H1 (cell line): ENCODE measurements at regions not wholly inside any gene's neighbourhood (a gene's known extent, or its start where the extent isn't known, plus 50 kb on each side); places are given as distances from the start of the nearest gene placed in this dataset.

Experiments
- CTCF ChIA-PET: fragments of 300-600 bp; sonication (Branson Sonifier 250); formaldehyde crosslinking; loops from one replicate; lab custom pipeline; 2021; ENCODE audit not compliant: partially characterized antibody; lab: Charles Lee
- POLR2A ChIA-PET: fragments of 300-600 bp; sonication (Branson Sonifier 250); formaldehyde crosslinking; loops from one replicate; lab custom pipeline; 2021; ENCODE audit warnings: inconsistent platforms; ENCODE audit not compliant: partially characterized antibody; lab: Charles Lee
- DNase-seq, 2 experiments: peaks; one replicate each; pipeline versions ENCODE4 v3.0.0 to v3.0.0-alpha.2; 2010 to 2022; ENCODE audit warnings: low spot score in 2 of 2, low read depth in 1 of 2, mixed read lengths in 1 of 2
- FAIRE-seq: peaks from 2 replicates; lab custom pipeline; 2011; peaks lifted over from hg19 to GRCh38; lab: Jason Lieb, UNC
- H2AFZ ChIP-seq: 2 replicates; pipeline ENCODE4 v1.8.1; 2012; ENCODE audit warnings: low read length, inconsistent platforms
- H2AK5ac ChIP-seq: 2 replicates; pipeline ENCODE4 v1.6.1; 2013; ENCODE audit warnings: low read depth, low read length
- H2BK120ac ChIP-seq: replicated peaks from 2 replicates; pipeline ENCODE3; 2013; ENCODE audit warnings: low read depth, low read length, inconsistent platforms
- H2BK12ac ChIP-seq: 2 replicates; pipeline ENCODE4 v1.6.1; 2013; ENCODE audit warnings: low read depth, low read length
- H2BK15ac ChIP-seq: 2 replicates; pipeline ENCODE4 v1.6.1; 2013; ENCODE audit warnings: low read length
- H2BK20ac ChIP-seq: 2 replicates; pipeline ENCODE4 v1.6.1; 2013; ENCODE audit warnings: low read length
- H2BK5ac ChIP-seq: 2 replicates; pipeline ENCODE4 v1.6.1; 2013; ENCODE audit warnings: low read depth, low read length
- H3K14ac ChIP-seq: 2 replicates; pipeline ENCODE4 v1.6.1; 2013; ENCODE audit warnings: inconsistent platforms; ENCODE audit not compliant: insufficient read length
- H3K18ac ChIP-seq: 2 replicates; pipeline ENCODE4 v1.6.1; 2013; ENCODE audit warnings: low read length; ENCODE audit errors: extremely low read depth
- H3K23ac ChIP-seq: 2 replicates; pipeline ENCODE4 v1.6.1; 2013; ENCODE audit warnings: inconsistent platforms; ENCODE audit not compliant: insufficient read length
- H3K23me2 ChIP-seq: 2 replicates; pipeline ENCODE4 v1.6.1; 2013; ENCODE audit warnings: low read depth, low read length
- H3K27ac ChIP-seq: 2 replicates; pipeline ENCODE4 v1.6.1; 2011; ENCODE audit warnings: low read depth, low read length, inconsistent platforms
- H3K27me3 ChIP-seq, 4 experiments: replicated peaks in 1 of 4; 1 replicate in 1 of 4; 2 replicates in 3 of 4; pipeline versions ENCODE4 v1.6.1 to v1.8.1; 2011 to 2013; ENCODE audit warnings: low read length in 3 of 4, mild to moderate bottlenecking in 3 of 4, inconsistent platforms in 2 of 4, mixed read lengths in 2 of 4, moderate library complexity in 1 of 4; ENCODE audit not compliant: control insufficient read depth in 3 of 4, insufficient read depth in 3 of 4; ENCODE audit errors: extremely low read depth in 1 of 4
- H3K36me3 ChIP-seq, 4 experiments: 2 replicates each; pipeline versions ENCODE4 v1.6.1 to v1.8.1; 2011 to 2013; ENCODE audit warnings: mild to moderate bottlenecking in 4 of 4, low read length in 3 of 4, moderate library complexity in 2 of 4, control low read depth in 1 of 4, inconsistent platforms in 1 of 4; ENCODE audit not compliant: insufficient read depth in 4 of 4, control insufficient read depth in 2 of 4
- H3K4ac ChIP-seq: replicated peaks from 2 replicates; pipeline ENCODE3; 2013; ENCODE audit warnings: low read length, low read depth, mixed read lengths, inconsistent platforms; ENCODE audit not compliant: insufficient read length
- H3K4me1 ChIP-seq, 4 experiments: replicated peaks in 1 of 4; 1 replicate in 1 of 4; 2 replicates in 3 of 4; pipeline versions ENCODE4 v1.6.1 to v1.8.1; 2011 to 2013; ENCODE audit warnings: low read length in 3 of 4, inconsistent platforms in 2 of 4, mixed read lengths in 1 of 4; ENCODE audit not compliant: insufficient read depth in 4 of 4, control insufficient read depth in 3 of 4
- H3K4me2 ChIP-seq, 2 experiments: 2 replicates each; pipeline versions ENCODE4 v1.6.1 to v1.8.1; 2011 to 2013; ENCODE audit warnings: low read depth in 2 of 2, low read length in 2 of 2, control low read depth in 1 of 2, inconsistent platforms in 1 of 2, mild to moderate bottlenecking in 1 of 2; ENCODE audit not compliant: insufficient read depth in 1 of 2
- H3K4me3 ChIP-seq, 4 experiments: fragments of 200-600, 300-600 bp in 1 of 4; sonication (generic), shearing (Covaris generic), sonication (Bioruptor Twin) in 1 of 4; 2 replicates each; pipeline versions ENCODE4 v1.5.1 to v1.8.1; 2011 to 2016; ENCODE audit warnings: low read length in 4 of 4, low read depth in 3 of 4, control low read depth in 2 of 4, inconsistent platforms in 2 of 4, mild to moderate bottlenecking in 2 of 4, mixed read lengths in 1 of 4, moderate library complexity in 1 of 4; ENCODE audit not compliant: insufficient read depth in 2 of 4; ENCODE audit errors: extremely low read depth in 1 of 4
- H3K56ac ChIP-seq: replicated peaks from 2 replicates; pipeline ENCODE3; 2013; ENCODE audit warnings: low read depth, mild to moderate bottlenecking, mixed read lengths, low read length, inconsistent platforms; ENCODE audit not compliant: insufficient read length
- H3K79me1 ChIP-seq: 2 replicates; pipeline ENCODE4 v1.6.1; 2013; ENCODE audit warnings: low read depth, low read length, control low read depth
- H3K79me2 ChIP-seq, 2 experiments: 2 replicates each; pipeline versions ENCODE4 v1.6.1 to v1.8.1; 2012 to 2013; ENCODE audit warnings: low read length in 2 of 2, mild to moderate bottlenecking in 2 of 2, inconsistent platforms in 1 of 2; ENCODE audit not compliant: insufficient read depth in 2 of 2, control insufficient read depth in 1 of 2
- H3K9ac ChIP-seq, 4 experiments: replicated peaks in 1 of 4; 1 replicate in 1 of 4; 2 replicates in 3 of 4; pipeline versions ENCODE4 v1.6.1 to v1.8.1; 2011 to 2013; ENCODE audit warnings: low read depth in 3 of 4, low read length in 3 of 4, control low read depth in 2 of 4, mild to moderate bottlenecking in 2 of 4, moderate library complexity in 2 of 4, inconsistent platforms in 1 of 4; ENCODE audit errors: extremely low read depth in 1 of 4
- H3K9me3 ChIP-seq, 2 experiments: 2 replicates each; pipeline versions ENCODE4 v1.6.1 to v1.8.1; 2012 to 2013; ENCODE audit warnings: mild to moderate bottlenecking in 2 of 2, moderate library complexity in 2 of 2, control low read depth in 1 of 2, inconsistent platforms in 1 of 2, low read depth in 1 of 2, low read length in 1 of 2, mixed read lengths in 1 of 2; ENCODE audit not compliant: insufficient read depth in 2 of 2
- H4K20me1 ChIP-seq, 2 experiments: replicated peaks in 1 of 2; 2 replicates each; pipeline versions ENCODE3 to v1.8.1; 2011 to 2013; ENCODE audit warnings: inconsistent platforms in 2 of 2, low read length in 2 of 2, mild to moderate bottlenecking in 1 of 2; ENCODE audit not compliant: insufficient read depth in 2 of 2, control insufficient read depth in 1 of 2
- H4K5ac ChIP-seq: 2 replicates; pipeline ENCODE4 v1.6.1; 2013; ENCODE audit warnings: low read length, low read depth, mixed read lengths, inconsistent platforms; ENCODE audit not compliant: insufficient read length
- H4K8ac ChIP-seq: 2 replicates; pipeline ENCODE4 v1.8.0; 2013; ENCODE audit warnings: mild to moderate bottlenecking, moderate library complexity, low read length, inconsistent platforms; ENCODE audit not compliant: insufficient read depth; ENCODE audit errors: extremely low read depth
- H4K91ac ChIP-seq: replicated peaks from 2 replicates; pipeline ENCODE3; 2013; ENCODE audit warnings: low read length, mixed read lengths, inconsistent platforms; ENCODE audit not compliant: insufficient read length
- ASH2L ChIP-seq: fragments of 200-600, 300-600 bp; sonication (generic); IDR thresholded peaks from one replicate; pipeline ENCODE4 v1.7.1; 2017; ENCODE audit warnings: low read length
- ATF3 ChIP-seq: IDR thresholded peaks from 2 replicates; pipeline ENCODE4 v1.6.1; 2011; ENCODE audit warnings: low read depth, mild to moderate bottlenecking, low read length; ENCODE audit not compliant: insufficient read depth
- BACH1 ChIP-seq: IDR thresholded peaks from 2 replicates; pipeline ENCODE4 v1.6.1; 2012; ENCODE audit warnings: low read length, improper control_type of control experiment
- CHD2 ChIP-seq: IDR thresholded peaks from 2 replicates; pipeline ENCODE4 v1.6.1; 2012; ENCODE audit warnings: low read length, improper control_type of control experiment
- CREB1 ChIP-seq: IDR thresholded peaks from 2 replicates; pipeline ENCODE4 v1.6.1; 2012; ENCODE audit warnings: inconsistent platforms
- EGR1 ChIP-seq: IDR thresholded peaks from 2 replicates; pipeline ENCODE4 v1.6.1; 2011; ENCODE audit warnings: low read depth, low read length, borderline replicate concordance
- JUN ChIP-seq: IDR thresholded peaks from 2 replicates; pipeline ENCODE4 v1.6.1; 2011; ENCODE audit warnings: low read depth, mild to moderate bottlenecking, improper control_type of control experiment, low read length
- KDM4A ChIP-seq: IDR thresholded peaks from one replicate; pipeline ENCODE4 v1.7.1; 2012; ENCODE audit warnings: low read depth, mild to moderate bottlenecking, moderate library complexity, low read length, inconsistent platforms; ENCODE audit not compliant: severe bottlenecking
- KDM5A ChIP-seq: fragments of 200-600 bp; IDR thresholded peaks from 2 replicates; pipeline ENCODE4 v1.7.1; 2012; ENCODE audit warnings: mild to moderate bottlenecking, low read length, inconsistent platforms, mixed read lengths
- MAFK ChIP-seq: IDR thresholded peaks from 2 replicates; pipeline ENCODE4 v1.6.1; 2012; ENCODE audit warnings: low read depth, mild to moderate bottlenecking, improper control_type of control experiment, low read length
- NANOG ChIP-seq: IDR thresholded peaks from 2 replicates; pipeline ENCODE4 v1.6.1; 2011; ENCODE audit warnings: low read length, low read depth, mild to moderate bottlenecking, inconsistent platforms; ENCODE audit not compliant: insufficient read depth, poor library complexity, severe bottlenecking
- RNF2 ChIP-seq: fragments of 200-900, 300-1000 bp; sonication (generic); IDR thresholded peaks from 2 replicates; pipeline ENCODE4 v1.7.1; 2016; ENCODE audit warnings: borderline replicate concordance, low read depth, mild to moderate bottlenecking, antibody characterized with exemption, low read length; ENCODE audit not compliant: poor library complexity, severe bottlenecking; ENCODE audit errors: missing control alignments
- ZNF274 ChIP-seq: IDR thresholded peaks from 2 replicates; pipeline ENCODE4 v1.7.0; 2012; ENCODE audit warnings: low read length, borderline replicate concordance; ENCODE audit errors: extremely low read depth

- TF ChIP-seq ASH2L = no peak
- no peak for TF ChIP-seq KDM5A
- TF ChIP-seq, all 59 proteins: peak for 0
Observed at GRCh38 chr3:148605521-148605920, 92.2 kb upstream of the AGTR1 start (continued).

DNA sequence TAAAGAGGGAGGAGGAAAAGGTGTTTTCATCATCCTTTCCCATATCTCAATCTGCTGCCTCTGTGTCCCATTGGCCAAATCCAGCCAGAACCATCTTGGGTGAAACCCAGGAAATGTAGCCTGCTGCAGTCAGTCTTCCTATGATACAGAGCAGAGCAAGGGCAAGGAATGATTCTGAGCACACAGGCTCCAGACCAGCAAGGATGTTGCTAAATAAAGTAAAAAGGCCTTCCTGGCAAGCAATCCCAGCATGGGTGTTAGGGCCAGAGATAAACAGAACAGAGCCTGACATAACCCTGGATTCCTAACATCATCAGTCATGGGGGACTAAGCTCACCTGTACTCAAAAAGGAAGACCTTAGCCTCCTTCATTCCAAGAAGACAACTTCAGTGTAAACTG lies 90.7 kb upstream of the AGTR1 start:
- Histone ChIP-seq H3K79me2 (no peaks in the 10 kb centered on the region), H2BK20ac (no peak overlapping the region), H4K91ac (no peak overlapping the region), H3K18ac (peak overlapping the region; percentile 32; the same call in 1 of the 2 replicates), H3K27ac (no peak overlapping the region), H2BK12ac (no peak overlapping the region), H3K23me2 (no peaks in the 10 kb centered on the region), H3K79me1 (no peaks in the 10 kb centered on the region), H4K20me1 (no peaks in the 10 kb centered on the region), H3K9ac (no peak overlapping the region), H4K8ac (no peak overlapping the region), H2BK5ac (no peak overlapping the region), H3K56ac (no peak overlapping the region), H2BK120ac (no peak overlapping the region), H3K9me3 (no peaks in the 10 kb centered on the region), H2BK15ac (no peak overlapping the region), H3K4ac (no peak overlapping the region), H2AFZ (peak overlapping the region; percentile 44), H3K23ac (peak overlapping the region; percentile 85), H3K4me2 (no peak overlapping the region), H3K14ac (no peak overlapping the region), H3K4me1 (no peaks in the 10 kb centered on the region), H3K36me3 (no peaks in the 10 kb centered on the region), H2AK5ac (no peak overlapping the region), H4K5ac (no peak overlapping the region), H3K4me3 (no peak overlapping the region), H3K27me3 (peaks cover 0 to 1% (median 0%) of the 10 kb centered on the region in 4 experiments; a peak in 1 of 7 replicates)
- no peak for TF ChIP-seq ZNF274
- no peak for TF ChIP-seq NANOG
- no peak for TF ChIP-seq KDM4A
- no peak for TF ChIP-seq CHD2
- no peak for TF ChIP-seq JUN
- no peak for TF ChIP-seq ATF3
- no peak for TF ChIP-seq BACH1
- no peak for TF ChIP-seq EGR1
- TF ChIP-seq MAFK = no peak
- no peak for TF ChIP-seq CREB1
- TF ChIP-seq RNF2 = no peak
- FAIRE-seq = no peak
- DNase-seq = no peak
- ChIA-PET CTCF (no interaction called here), POLR2A (no interaction called here)
